ENCODE measurements at regions not wholly inside any gene's neighbourhood (a gene's known extent, or its start where the extent isn't known, plus 50 kb on each side); places are given as distances from the start of the nearest gene placed in this dataset.

DNA sequence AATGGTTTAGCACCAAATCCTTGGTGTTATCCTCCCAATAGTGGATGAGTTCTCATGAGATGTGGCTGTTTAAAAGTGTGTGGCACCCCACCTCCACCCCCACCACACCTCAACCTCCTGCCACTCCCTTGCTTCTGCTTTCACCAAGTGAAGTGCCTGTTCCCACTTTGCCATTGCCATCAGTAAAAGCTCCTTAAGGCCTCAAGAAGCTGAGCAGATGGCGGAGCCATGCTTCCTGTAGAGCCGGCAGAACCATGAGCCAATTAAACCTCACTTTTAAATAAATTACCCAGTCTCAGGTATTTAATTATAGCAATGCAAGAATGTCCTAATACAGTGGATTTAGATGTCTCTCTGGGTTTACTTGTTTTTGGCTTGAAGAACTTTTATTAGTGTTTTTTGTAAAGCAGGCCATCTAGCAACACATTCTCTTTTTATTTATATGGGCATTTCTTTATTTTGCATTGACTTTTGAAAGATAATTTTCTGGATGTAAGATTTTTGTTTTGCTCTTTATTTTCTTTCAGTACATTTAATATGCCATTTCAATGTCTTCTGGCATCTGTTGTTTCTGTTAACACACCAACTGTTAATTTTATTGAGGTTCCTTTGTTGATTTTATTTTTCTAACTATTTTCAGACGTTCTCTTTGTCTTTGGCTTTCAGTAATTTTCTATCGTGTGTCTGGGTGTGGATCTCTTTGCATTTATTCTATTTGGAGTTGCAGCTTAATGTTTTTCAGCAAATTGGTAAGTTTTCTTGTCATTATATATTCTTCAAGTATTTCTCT, 724.5 kb upstream of the CNTN5 start:
- no peak for TF ChIP-seq CTCF (IDR thresholded peaks at IDR 0.05; ENCODE audit: low read length)
- TF ChIP-seq EZH2 (IDR thresholded peaks at IDR 0.05; ENCODE audit: borderline replicate concordance, low read length), result no peak
